Osteoblast (primary cell): ENCODE measurements at regions not wholly inside any gene's neighbourhood (a gene's known extent, or its start where the extent isn't known, plus 50 kb on each side); places are given as distances from the start of the nearest gene placed in this dataset.

Experiments used
- DNase-seq: peaks from one replicate; pipeline ENCODE4 v3.0.0; 2011; ENCODE audit warnings: low spot score, mixed read lengths; ENCODE audit not compliant: insufficient read length; ENCODE audit errors: missing footprints
- H2AFZ ChIP-seq: 2 replicates; pipeline ENCODE4 v1.6.0; 2011; ENCODE audit warnings: mild to moderate bottlenecking, low read length
- H3K27ac ChIP-seq: 2 replicates; pipeline ENCODE4 v1.5.1; 2011; ENCODE audit warnings: mild to moderate bottlenecking, low read depth, low read length, moderate library complexity
- H3K27me3 ChIP-seq: 2 replicates; pipeline ENCODE4 v1.6.0; 2012; ENCODE audit warnings: mild to moderate bottlenecking, control low read depth, inconsistent platforms, low read length, moderate library complexity; ENCODE audit not compliant: insufficient read depth
- H3K36me3 ChIP-seq: 2 replicates; pipeline ENCODE4 v1.5.1; 2011; ENCODE audit warnings: mild to moderate bottlenecking, low read length, control low read depth, moderate library complexity; ENCODE audit not compliant: insufficient read depth
- H3K4me1 ChIP-seq: 2 replicates; pipeline ENCODE4 v1.5.1; 2011; ENCODE audit warnings: mild to moderate bottlenecking, low read length, control low read depth, moderate library complexity; ENCODE audit not compliant: insufficient read depth
- H3K4me2 ChIP-seq: 2 replicates; pipeline ENCODE4 v1.6.0; 2011; ENCODE audit warnings: mild to moderate bottlenecking, low read length; ENCODE audit not compliant: insufficient read depth
- H3K4me3 ChIP-seq: fragments of 200-600 bp; sonication (generic); 3 replicates; pipeline ENCODE4 v1.5.1; 2012; ENCODE audit warnings: mild to moderate bottlenecking, low read length, inconsistent platforms; ENCODE audit not compliant: insufficient read depth
- H3K79me2 ChIP-seq: 2 replicates; pipeline ENCODE4 v1.6.0; 2012; ENCODE audit warnings: mild to moderate bottlenecking, low read length, control low read depth, inconsistent platforms; ENCODE audit not compliant: insufficient read depth
- H3K9me3 ChIP-seq: 2 replicates; pipeline ENCODE4 v1.5.1; 2011; ENCODE audit warnings: low read depth, low read length, control low read depth
- H4K20me1 ChIP-seq: 2 replicates; pipeline ENCODE4 v1.6.0; 2012; ENCODE audit warnings: mild to moderate bottlenecking, low read length, control low read depth; ENCODE audit not compliant: insufficient read depth
- CTCF ChIP-seq: IDR thresholded peaks from 2 replicates; pipeline ENCODE4 v1.5.1; 2011; ENCODE audit warnings: mild to moderate bottlenecking, low read depth, low read length, moderate library complexity; ENCODE audit errors: extremely low read depth

- Histone ChIP-seq H3K27me3 (no peaks in the 10 kb centered on the region), H3K27ac (no peak overlapping the region), H2AFZ (no peak overlapping the region), H3K4me3 (no peak overlapping the region), H3K9me3 (no peaks in the 10 kb centered on the region), H3K79me2 (no peaks in the 10 kb centered on the region), H4K20me1 (no peaks in the 10 kb centered on the region), H3K36me3 (no peaks in the 10 kb centered on the region), H3K4me2 (no peak overlapping the region), H3K4me1 (no peaks in the 10 kb centered on the region)
- TF ChIP-seq CTCF: no peak
- DNase-seq: no peak
These were observed 166.0 kb downstream of the FSCB start for GRCh38 chr14:44341116-44341515.

- H3K4me3 ChIP-seq: no peak overlapping the region
- no peak overlapping the region for H2AFZ ChIP-seq
- no peaks in the 10 kb centered on the region for H3K27me3 ChIP-seq
- no peaks in the 10 kb centered on the region for H3K79me2 ChIP-seq
- H3K27ac ChIP-seq: no peak overlapping the region
- H3K4me2 ChIP-seq: no peak overlapping the region
- no peak for TF ChIP-seq CTCF
- DNase-seq: no peak
- no peaks in the 10 kb centered on the region for H3K9me3 ChIP-seq
- H4K20me1 ChIP-seq: no peaks in the 10 kb centered on the region
- no peaks in the 10 kb centered on the region for H3K36me3 ChIP-seq
- H3K4me1 ChIP-seq: no peaks in the 10 kb centered on the region
These were observed 167.2 kb downstream of the FSCB start for GRCh38 chr14:44339862-44340261.

GRCh38 chr14:44339231-44339630 is 167.9 kb downstream of the FSCB start:
- no peaks in the 10 kb centered on the region for H3K9me3 ChIP-seq
- H3K79me2 ChIP-seq: no peaks in the 10 kb centered on the region
- H3K27ac ChIP-seq: no peak overlapping the region
- no peak for TF ChIP-seq CTCF
- H3K4me2 ChIP-seq: no peak overlapping the region
- no peaks in the 10 kb centered on the region for H3K27me3 ChIP-seq
- no peaks in the 10 kb centered on the region for H3K36me3 ChIP-seq
- no peak overlapping the region for H3K4me3 ChIP-seq
- H2AFZ ChIP-seq: no peak overlapping the region
- DNase-seq: no peak
- no peaks in the 10 kb centered on the region for H4K20me1 ChIP-seq
- no peaks in the 10 kb centered on the region for H3K4me1 ChIP-seq

DNA sequence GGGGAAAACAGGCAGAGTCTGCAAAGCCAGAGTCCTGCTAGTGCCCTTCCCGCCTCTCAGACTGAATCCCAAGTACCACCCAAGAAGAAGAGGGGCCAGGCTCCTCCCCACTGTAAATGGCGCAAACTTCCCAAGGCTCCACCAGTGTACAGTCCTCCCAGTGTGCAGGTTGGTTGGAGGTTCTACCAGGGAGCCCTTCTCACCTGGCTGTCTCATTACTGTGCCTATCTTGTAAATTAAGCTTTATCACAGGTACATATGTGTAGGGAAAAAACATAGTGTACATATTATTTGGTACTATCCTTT is 189.7 kb downstream of the FSCB start:
- no peak overlapping the region for H3K27ac ChIP-seq
- TF ChIP-seq CTCF: no peak
- H3K36me3 ChIP-seq: no peaks in the 10 kb centered on the region
- H3K27me3 ChIP-seq: no peaks in the 10 kb centered on the region
- no peak overlapping the region for H3K4me2 ChIP-seq
- H2AFZ ChIP-seq: no peak overlapping the region
- H3K4me1 ChIP-seq: no peaks in the 10 kb centered on the region
- no peaks in the 10 kb centered on the region for H4K20me1 ChIP-seq
- no peak for DNase-seq
- H3K79me2 ChIP-seq: no peaks in the 10 kb centered on the region
- no peaks in the 10 kb centered on the region for H3K9me3 ChIP-seq
- H3K4me3 ChIP-seq: no peak overlapping the region
